GM12878 (cell line): ENCODE measurements at regions not wholly inside any gene's neighbourhood (a gene's known extent, or its start where the extent isn't known, plus 50 kb on each side); places are given as distances from the start of the nearest gene placed in this dataset.
A peak's percentile ranks its signal among the peaks of the same experiment; 100 is the strongest.

ENCODE experiments used
- ATAC-seq: fragments of 200-7000 bp; cut with Tn5 transposase; 3 replicates; pipeline ENCODE4 v1.9.1; 2020; ENCODE audit warnings: mild to moderate bottlenecking, moderate library complexity
- BruUV-seq: library from RNA; stranded (reverse); fragments of 400-500 nt; replicated peaks from 2 replicates; lab custom pipeline; 2021; lab: Mats Ljungman, UMichigan
- CTCF ChIA-PET: fragments of 300-600 bp; sonication (Branson Sonifier 250); formaldehyde crosslinking; extraction: SDS; loops from one replicate; lab custom pipeline; 2021; ENCODE audit warnings: inconsistent platforms; lab: Yijun Ruan, JAX
- POLR2A ChIA-PET: fragments of 350-600 bp; formaldehyde crosslinking; extraction: SDS; loops from one replicate; lab custom pipeline; 2021; ENCODE audit warnings: inconsistent platforms; lab: Charles Lee
- RAD21 ChIA-PET: fragments of 300-600 bp; sonication (Branson Sonifier 250); formaldehyde crosslinking; loops from one replicate; lab custom pipeline; 2023; ENCODE audit warnings: antibody characterized with exemption; ENCODE audit not compliant: unreplicated experiment; lab: Charles Lee
- SMC1A ChIA-PET: fragments of 300-600 bp; sonication (Branson Sonifier 250); formaldehyde crosslinking; loops from one replicate; lab custom pipeline; 2023; ENCODE audit not compliant: unreplicated experiment, uncharacterized antibody; lab: Charles Lee
- DNase-seq: peaks from one replicate; pipeline ENCODE4 v3.0.0-alpha.2; 2011; ENCODE audit warnings: low read depth, low spot score
- FAIRE-seq: peaks from 3 replicates; lab custom pipeline; 2011; peaks lifted over from hg19 to GRCh38; lab: Jason Lieb, UNC
- H2AFZ ChIP-seq: 2 replicates; pipeline ENCODE4 v1.6.0; 2011; ENCODE audit warnings: low read depth, low read length, control low read depth; ENCODE audit not compliant: control insufficient read depth
- H3K27ac ChIP-seq: 2 replicates; pipeline ENCODE4 v1.5.1; 2011; ENCODE audit warnings: control low read depth; ENCODE audit not compliant: control insufficient read depth, insufficient read depth
- H3K27me3 ChIP-seq, 2 experiments: replicated peaks in 1 of 2; 2 replicates each; pipeline versions ENCODE4 v1.6.0 to v1.6.1; 2011; ENCODE audit warnings: low read length in 1 of 2; ENCODE audit not compliant: control insufficient read depth in 2 of 2, insufficient read depth in 2 of 2
- H3K36me3 ChIP-seq, 2 experiments: 2 replicates each; pipeline ENCODE4 v1.5.1; 2011; ENCODE audit warnings: low read length in 1 of 2; ENCODE audit not compliant: control insufficient read depth in 2 of 2, insufficient read depth in 2 of 2
- H3K4me1 ChIP-seq: 2 replicates; pipeline ENCODE4 v1.6.1; 2011; ENCODE audit warnings: mild to moderate bottlenecking, low read length, moderate library complexity, mixed read lengths; ENCODE audit not compliant: control insufficient read depth, insufficient read depth
- H3K4me2 ChIP-seq: 2 replicates; pipeline ENCODE4 v1.6.0; 2011; ENCODE audit warnings: control low read depth; ENCODE audit not compliant: control insufficient read depth, insufficient read depth
- H3K4me3 ChIP-seq: fragments of 200-600 bp; sonication (generic); 2 replicates; pipeline ENCODE4 v1.5.1; 2016
- H3K79me2 ChIP-seq: 2 replicates; pipeline ENCODE4 v1.6.0; 2011; ENCODE audit warnings: low read length; ENCODE audit not compliant: control insufficient read depth, insufficient read depth
- H3K9ac ChIP-seq: 2 replicates; pipeline ENCODE4 v1.8.0; 2011; ENCODE audit warnings: low read length, control low read depth, mixed read lengths; ENCODE audit not compliant: control insufficient read depth, insufficient read depth
- H3K9me3 ChIP-seq: replicated peaks from 3 replicates; pipeline ENCODE4 v1.5.1; 2011; ENCODE audit warnings: mild to moderate bottlenecking, low read length; ENCODE audit not compliant: control insufficient read depth, insufficient read depth
- H4K20me1 ChIP-seq: 2 replicates; pipeline ENCODE4 v1.6.0; 2011; ENCODE audit not compliant: control insufficient read depth, insufficient read depth
- JUNB ChIP-seq: IDR thresholded peaks from 2 replicates; pipeline ENCODE4 v1.6.1; 2016; ENCODE audit warnings: antibody characterized with exemption, mild to moderate bottlenecking
- MTA3 ChIP-seq: IDR thresholded peaks from 2 replicates; pipeline ENCODE4 v1.6.1; 2012; ENCODE audit warnings: low read length, inconsistent platforms, borderline replicate concordance
- REST ChIP-seq: IDR thresholded peaks from 2 replicates; pipeline ENCODE4 v1.6.1; 2012; ENCODE audit warnings: mild to moderate bottlenecking, low read depth, low read length
- WGBS: methylation state at CpG from one replicate; pipeline ENCODE4 v1.1.6; 2016; ENCODE audit warnings: low lambda C conversion rate; ENCODE audit not compliant: insufficient replicate concordance, insufficient coverage; ENCODE audit errors: missing lambda C conversion rate; 5-methylcytosine and 5-hydroxymethylcytosine counted together
- in situ Hi-C: fragments of 300-500 bp; cut with MboI; formaldehyde crosslinking; loops from 9 replicates; pipeline ENCODE4 v1.14.3; 2018; ENCODE audit warnings: mixed read lengths
- intact Hi-C: fragments of 100-400 bp; cut with micrococcal nuclease; formaldehyde crosslinking; loops from one replicate; pipeline ENCODE4 v1.14.2; 2022; ENCODE audit not compliant: unreplicated experiment

DNA sequence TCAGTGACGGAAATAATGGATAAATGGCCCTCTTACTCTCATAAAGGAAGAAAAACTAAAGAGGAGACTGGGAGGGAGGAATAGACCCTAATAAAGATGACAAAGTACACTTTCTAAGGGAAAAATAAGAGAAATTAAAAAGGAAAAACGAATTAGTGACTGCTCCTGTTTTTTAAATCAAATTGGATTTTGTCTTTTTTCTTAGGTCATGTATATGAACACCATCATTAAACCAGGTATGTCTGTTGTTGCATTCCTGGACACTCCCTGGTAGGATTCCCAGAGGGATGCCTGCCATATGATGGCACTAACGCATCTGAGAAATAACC, 59.4 kb upstream of the BTN3A2 start (continued):
- no peak for TF ChIP-seq REST
- TF ChIP-seq, all 136 proteins: peak for 2

DNA sequence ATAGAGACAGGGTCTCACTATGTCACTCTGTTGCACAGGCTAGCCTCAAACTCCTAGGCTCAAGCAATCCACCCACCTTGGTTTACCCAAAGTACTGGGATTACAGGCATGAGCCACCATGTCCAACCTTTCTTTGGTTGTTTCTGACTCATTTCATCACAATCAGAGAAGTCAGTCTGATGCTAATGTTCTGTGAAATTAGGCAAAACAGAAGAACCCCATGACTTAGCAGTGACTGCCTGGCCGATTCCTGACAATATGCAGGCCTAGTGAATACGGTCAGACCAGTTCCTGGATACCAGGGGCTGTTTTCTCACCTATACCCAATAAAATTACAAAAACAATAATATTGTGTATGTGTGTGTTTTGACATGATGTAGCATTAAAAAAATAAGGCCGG, 58.8 kb upstream of the BTN3A2 start:
- in situ Hi-C loops: no loop called here
- FAIRE-seq: no peak
- WGBS: 86% methylated on average over 3 of the region's 3 CpGs
- DNase-seq: no peak
- SMC1A ChIA-PET: interaction anchor here (1.4 kb wide), 1 partner anchor 32 kb away, joined by 3 read pairs; no protein-coding TSS in a partner anchor
- no peak overlapping the region for H2AFZ ChIP-seq
- no peak overlapping the region for H3K4me2 ChIP-seq
- no peaks in the 10 kb centered on the region for H3K36me3 ChIP-seq
- CTCF ChIA-PET: no interaction called here
- RAD21 ChIA-PET: no interaction called here
- no TSS peak for BruUV-seq
- H3K9ac ChIP-seq: no peak overlapping the region
- ATAC-seq: no peak
- POLR2A ChIA-PET: interaction anchor here (0.6 kb wide), 1 partner anchor 253 kb away, joined by 4 read pairs; no protein-coding TSS in a partner anchor
- H3K4me3 ChIP-seq: no peak overlapping the region
- peak; percentile 37; the same call in 1 of the 2 replicates for TF ChIP-seq JUNB
- no peak for TF ChIP-seq MTA3
- H3K27ac ChIP-seq: no peak overlapping the region
- no peaks in the 10 kb centered on the region for H3K9me3 ChIP-seq
- H3K4me1 ChIP-seq: peaks cover 16% of the 10 kb centered on the region
- no peaks in the 10 kb centered on the region for H3K27me3 ChIP-seq
- no peaks in the 10 kb centered on the region for H4K20me1 ChIP-seq
- no peaks in the 10 kb centered on the region for H3K79me2 ChIP-seq
- intact Hi-C loops: no loop called here
